ENCODE measurements at regions not wholly inside any gene's neighbourhood (a gene's known extent, or its start where the extent isn't known, plus 50 kb on each side); places are given as distances from the start of the nearest gene placed in this dataset.
"Not testable (repeated sequence)": the region's sequence is repeated elsewhere in the genome, so short reads cannot be mapped to it uniquely, and the experiment has no call there.

DNA sequence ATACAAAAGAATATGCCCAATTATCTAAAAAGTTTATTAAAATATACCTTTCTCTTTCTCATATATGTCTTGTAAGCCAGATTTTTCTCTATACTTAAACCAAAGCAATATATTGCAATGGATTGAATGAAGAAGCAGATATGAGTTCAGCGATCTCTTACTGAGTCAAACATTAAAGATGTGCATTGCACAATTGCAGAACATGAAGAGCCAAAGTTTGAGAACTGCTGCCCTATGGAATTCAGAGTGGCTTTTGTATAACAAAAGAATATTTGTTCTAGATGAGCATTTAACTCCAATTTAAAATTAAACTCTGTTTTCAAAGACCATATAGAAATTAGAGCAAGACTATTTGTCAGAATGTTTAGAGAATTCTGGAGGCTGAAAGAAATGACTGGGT, 519.0 kb upstream of the DAB2 start:
- DNase-seq, result no peak

DNA sequence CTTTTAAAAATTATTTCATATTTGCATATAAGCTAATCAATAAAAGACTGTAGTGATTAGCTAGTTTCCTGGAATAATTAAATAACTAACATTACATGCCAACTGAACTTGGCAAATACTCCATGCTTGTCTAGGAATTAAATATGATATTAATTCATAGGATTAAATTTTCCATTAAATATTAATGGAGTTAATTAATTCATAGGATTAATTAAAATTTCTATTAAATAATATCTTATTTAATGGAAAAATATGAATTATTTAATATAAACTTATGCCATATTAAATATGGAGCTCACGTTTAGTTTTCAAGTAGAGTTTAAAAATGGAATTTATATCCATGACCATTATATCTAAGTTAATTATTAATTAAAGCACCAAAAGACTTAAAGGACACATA, 517.8 kb upstream of the DAB2 start:
- DNase-seq, result no peak

DNA sequence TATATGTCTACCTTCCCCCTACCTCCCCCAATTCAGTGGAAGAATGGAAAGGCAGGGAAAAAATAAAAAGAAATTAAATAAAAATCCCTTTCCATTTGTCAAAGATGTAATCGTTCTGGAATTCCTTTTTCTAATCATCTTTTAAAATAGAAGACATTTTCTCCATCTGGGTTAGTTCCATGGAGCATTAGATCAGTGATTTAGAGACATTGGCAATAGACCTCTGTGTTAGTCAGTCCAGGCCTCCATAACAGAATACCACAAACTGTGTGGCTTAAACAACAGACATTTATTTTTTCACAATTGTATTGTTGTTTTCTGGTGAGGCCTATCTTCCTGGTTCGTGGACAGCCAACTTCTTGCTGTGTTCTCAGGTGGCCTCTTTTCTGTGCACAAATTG, 516.6 kb upstream of the DAB2 start:
- DNase-seq, result no peak

DNA sequence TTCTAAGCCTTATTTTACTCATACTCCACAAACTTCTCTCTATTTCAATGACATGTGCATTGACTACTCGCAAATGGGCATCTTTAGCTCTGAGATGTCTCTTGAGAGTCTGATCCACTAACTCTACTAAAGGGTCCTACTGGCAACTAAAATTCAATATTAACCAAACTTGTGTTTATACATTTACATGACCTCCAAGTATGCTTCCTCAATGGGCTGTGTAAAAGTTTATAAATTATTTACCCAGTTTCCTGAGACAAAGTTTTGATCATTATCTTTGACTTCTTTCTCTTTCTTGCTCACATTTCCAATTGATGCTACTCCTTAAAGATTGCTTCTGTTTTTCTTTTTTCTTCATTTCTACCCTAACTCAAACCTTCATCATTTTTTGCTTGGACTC, 510.1 kb upstream of the DAB2 start:
- no peak for DNase-seq

DNA sequence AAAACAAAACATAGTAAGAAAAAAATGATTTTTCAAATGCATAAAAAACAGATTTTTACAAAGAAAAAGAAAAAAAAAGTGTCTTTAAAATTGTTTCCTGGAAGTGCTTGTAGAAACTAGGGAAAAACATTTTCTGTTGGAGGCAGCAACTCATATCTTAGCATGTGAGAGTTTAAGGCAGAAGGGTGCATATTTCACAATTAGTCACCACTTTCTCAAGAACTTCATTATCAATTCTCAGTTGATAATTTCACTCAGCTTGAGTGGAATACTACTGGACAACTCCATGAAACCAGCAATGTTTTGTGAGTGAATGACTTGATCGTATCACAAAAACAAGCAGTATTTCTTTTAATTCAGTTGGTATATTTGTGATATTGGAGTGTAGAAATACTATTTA, 508.3 kb upstream of the DAB2 start:
- no peak for DNase-seq

DNA sequence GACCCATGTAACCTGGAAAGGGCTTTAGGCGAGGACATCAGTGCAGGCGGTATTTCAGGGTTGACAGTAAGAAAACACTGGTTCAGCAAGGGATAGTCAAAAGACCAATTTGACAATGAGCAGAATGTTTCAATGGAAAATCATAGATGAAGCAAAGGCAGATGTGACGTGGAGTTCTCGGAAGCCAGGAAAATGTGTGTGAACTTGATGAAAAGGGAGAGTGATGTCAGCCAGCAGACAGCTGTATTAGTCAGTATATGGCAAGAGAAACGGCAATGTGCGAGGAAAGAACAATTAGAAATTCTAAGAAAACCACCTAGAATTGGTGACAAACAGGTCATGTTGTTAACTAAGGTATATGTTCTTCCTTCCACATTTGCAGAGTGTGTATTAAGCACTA, 503.9 kb upstream of the DAB2 start:
- no peak for DNase-seq

DNA sequence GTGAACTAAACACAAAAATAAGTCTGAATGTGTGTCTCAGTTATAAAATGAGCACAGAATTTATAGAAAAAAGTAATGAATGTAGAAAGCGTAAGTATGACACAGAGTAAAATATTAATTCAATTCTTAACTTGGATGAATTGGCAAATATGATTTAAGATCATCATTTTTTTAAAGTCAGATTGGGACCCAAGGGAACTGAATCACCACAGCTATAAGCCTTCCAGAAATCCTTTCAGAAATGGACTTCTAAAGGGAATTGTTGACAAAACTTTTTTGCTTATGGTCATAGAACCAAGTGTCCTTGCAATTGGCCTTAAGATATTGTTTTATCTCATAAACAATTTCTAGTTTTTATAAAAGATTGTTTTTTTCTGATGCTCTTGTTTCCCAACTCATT, 495.1 kb upstream of the DAB2 start:
- DNase-seq, result no peak

DNA sequence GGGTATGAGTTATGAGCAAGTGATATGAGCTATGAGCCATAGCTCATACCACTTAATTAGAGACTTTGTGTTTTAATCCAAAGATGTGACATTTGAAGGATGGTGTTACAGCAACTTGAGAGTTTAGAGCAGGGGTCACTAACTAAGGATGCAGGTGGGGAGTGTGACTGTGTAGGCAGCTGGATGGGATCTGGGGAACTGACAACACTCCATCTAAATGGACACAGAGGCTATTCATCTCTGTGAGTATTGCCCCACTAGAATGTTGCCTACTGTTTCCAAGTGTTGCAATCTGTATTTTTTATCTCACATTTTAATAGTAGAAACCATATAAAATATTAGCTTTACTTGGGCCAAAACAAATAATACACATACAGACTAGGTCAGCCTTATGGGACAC, 488.1 kb upstream of the DAB2 start:
- DNase-seq, result no peak

DNA sequence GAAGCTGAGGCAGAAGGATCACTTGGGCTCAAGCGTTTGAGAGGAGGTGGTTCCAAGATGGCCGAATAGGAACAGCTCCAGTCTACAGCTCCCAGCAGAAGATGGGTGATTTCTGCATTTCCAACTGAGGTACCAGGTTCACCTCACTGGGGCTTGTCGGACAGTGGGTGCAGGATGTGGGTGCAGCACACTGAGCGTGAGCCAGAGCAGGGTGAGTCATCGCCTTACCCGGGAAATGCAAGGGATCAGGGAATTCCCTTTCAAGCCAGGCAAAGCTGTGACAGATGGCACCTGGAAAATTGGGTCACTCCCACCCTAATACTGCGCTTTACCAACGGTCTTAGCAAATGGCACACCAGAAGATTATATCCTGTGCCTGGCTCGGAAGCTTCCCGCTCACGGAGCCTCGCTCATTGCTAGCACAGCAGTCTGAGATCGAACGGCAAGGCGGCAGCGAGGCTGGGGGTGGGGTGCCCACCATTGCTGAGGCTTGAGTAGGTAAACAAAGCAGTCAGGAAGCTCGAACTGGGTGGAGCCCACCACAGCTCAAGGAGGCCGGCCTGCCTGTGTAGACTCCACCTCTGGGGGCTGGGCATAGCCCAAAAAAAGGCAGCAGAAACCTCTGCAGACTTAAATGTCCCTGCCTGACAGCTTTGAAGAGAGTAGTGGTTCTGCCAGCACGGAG, 482.6 kb upstream of the DAB2 start:
- DNase-seq, result not testable (repeated sequence)

DNA sequence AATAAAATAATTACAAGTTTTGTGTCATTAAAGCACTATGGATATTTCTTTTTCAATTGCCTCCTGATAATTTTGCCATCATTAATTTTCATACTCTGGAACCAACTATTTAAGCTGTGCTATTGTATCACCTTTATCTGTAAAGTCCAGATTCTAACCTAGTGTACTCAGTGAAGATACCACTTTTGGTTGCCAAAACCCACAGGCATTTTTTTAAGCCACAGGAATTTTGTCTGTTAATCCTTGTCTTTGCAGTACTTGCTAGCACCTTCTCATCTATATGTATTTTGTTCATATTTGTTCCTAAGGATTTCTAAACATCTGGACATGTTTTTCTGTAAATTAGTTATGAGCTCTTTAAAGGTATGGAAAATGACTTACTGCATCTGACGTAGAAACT, 481.4 kb upstream of the DAB2 start:
- DNase-seq, result no peak

DNA sequence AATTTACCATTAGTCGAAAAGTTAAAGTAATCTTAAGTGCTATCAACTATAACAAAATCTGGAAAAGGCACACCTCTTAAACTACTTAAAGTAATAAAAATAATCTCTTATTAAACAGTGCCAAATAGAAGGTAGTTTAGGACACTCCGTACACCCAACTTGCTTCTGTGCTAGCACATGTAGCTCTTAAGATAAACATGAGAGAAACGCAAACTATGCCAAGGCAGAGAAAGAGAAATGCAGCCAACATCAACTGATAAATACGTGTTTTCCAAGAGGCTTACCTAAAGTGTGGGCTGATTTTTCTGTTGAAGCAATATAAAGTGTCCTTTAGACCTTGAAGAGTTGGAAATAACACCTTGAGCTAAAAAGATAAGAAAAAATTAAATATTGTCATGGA, 480.6 kb upstream of the DAB2 start:
- no peak for DNase-seq

DNA sequence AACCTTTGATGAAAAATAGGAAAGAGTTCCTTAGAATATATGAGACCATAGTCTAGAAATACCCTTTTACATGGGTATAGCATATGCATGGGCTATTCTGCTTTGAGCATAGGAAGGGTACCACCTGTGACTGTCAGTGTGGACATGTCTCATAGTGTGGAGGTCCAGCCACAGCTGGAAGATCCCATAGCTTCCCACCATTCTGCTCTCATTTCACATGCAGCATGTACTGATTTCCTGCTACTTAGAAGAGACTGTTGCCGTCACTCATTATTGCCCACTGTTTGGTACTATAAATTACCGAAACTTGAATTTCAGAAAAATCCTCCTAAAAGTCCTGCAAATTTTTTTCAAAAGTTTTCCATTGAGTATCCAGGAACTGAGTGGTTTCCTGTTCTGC, 477.8 kb upstream of the DAB2 start:
- no peak for DNase-seq

DNA sequence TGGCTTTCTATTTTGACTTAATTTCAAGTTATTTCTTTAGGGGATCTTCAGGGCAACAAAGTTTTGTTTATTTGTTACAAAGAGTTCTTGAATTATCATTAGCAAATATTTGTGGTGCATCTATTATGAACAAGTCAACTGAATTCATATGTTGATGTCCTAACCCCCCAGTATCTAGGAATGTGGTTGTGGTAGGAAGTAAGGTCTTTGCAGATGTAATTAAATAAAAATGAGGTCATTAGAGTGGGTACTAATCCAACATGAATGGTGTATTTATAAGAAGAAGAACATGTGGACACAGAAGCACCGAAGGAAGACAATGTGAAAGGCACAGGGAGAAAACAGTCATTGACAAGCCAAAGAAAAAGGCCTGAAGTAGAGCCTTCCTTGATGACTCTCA, 474.0 kb upstream of the DAB2 start:
- DNase-seq, result no peak

DNA sequence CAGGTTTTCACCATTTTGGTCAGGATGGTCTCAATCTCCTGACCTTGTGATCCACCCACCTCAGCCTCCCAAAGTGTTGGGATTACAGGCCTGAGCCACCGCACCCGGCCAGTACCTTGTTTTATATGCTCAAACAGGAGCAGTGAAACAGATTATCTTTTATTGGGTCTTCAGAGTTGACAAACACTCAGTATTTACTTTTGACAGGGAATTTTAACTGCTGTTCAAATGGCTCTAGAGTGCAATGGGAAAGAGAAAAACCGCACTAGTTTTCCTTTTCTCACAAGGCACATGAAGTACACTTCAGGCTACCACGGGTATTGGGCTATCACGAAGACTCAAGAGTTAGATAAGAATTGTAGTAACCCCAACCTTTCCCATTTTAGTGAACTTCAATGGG, 471.9 kb upstream of the DAB2 start:
- DNase-seq, result no peak

DNA sequence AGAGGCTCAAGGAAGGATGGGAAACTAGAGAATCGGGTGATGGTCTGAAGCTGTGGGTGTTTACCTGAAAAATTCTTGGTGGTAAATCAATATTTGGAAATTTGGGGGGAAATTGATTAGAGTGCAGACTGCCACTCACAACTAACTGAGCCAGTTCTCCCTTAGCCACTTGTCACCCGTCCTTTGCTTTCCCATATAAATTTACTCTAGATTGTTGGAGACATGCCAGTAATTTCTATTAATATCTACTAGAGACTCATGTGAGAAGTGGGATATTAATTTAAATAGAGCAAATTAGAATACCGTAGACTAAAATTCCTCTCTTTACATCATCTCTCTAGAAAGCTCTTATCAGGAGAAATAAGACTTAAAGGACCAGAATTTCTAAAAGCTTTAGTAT, 471.3 kb upstream of the DAB2 start:
- no peak for DNase-seq

DNA sequence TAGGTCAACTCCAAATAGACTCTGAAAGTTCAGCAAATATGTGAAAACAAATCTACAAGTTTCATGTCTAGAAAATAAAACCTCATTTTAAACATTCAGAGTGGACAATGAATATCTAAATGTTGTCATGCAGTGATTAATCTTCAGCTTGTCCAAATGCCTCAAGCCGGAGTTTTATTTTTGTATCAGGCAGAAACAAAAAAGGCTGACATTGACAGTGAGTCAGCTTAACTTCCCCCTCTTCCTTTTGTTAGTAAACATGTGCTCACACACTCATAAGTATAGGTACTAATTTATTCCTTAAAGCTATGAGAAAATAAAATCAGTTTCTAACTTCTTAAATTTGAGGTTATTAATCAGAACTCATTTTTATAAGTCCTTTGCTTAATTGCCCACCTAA, 467.9 kb upstream of the DAB2 start:
- no peak for DNase-seq

DNA sequence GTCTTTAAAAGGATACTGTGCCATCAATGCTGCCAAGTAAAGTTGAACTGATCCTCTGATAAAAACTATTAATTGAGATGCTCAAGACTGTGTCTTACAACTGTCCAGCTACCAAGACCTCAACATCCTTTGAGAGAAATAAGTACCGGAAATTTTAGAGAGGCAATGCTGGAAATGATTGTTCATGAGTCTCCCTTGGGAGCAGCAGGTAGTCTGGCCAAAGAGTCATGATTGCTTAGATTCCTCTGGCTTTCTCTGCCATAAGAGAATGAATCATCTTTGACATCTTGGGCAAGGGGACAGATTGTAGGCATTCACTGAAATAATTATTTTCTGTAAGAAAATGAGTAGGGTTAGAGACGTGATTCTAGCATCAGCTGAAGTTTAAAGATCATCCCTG, 466.6 kb upstream of the DAB2 start:
- no peak for DNase-seq

DNA sequence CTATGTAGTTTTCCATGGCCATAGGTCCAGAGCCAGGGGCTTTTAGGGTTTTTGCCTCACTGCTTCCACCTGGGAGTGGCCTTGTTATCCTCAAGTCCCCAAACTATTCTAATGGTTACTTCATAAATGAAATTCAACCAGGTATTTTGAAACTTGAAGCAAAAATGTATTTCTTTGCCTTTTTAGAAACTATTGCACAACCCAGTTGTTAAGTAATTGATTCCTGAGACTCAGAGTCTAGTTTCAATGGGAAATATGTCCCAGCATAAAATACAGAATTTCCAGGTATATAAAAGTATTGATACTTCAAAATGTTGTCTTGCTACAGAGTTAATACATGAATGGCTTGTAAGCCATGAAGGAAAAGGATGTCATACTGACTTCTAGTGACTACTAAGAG, 456.2 kb upstream of the DAB2 start:
- DNase-seq, result no peak

DNA sequence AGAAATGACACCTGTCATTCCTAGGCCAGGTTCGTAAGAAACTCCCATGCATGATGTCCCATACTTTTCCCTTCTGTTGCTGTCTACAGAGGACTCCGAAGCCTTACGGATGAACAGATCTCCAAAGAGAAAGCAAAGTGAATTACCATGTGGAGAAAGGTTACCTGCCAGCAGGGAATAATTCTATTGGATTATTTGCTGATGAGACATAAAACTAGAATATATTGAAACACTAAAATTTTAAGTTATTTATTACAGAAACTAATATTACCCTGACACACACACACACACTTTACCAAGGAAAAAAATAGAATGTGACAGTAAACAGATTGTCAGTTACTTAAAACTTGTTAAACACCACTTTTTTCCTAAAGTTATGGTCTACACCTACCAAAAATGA, 452.7 kb upstream of the DAB2 start:
- no peak for DNase-seq

DNA sequence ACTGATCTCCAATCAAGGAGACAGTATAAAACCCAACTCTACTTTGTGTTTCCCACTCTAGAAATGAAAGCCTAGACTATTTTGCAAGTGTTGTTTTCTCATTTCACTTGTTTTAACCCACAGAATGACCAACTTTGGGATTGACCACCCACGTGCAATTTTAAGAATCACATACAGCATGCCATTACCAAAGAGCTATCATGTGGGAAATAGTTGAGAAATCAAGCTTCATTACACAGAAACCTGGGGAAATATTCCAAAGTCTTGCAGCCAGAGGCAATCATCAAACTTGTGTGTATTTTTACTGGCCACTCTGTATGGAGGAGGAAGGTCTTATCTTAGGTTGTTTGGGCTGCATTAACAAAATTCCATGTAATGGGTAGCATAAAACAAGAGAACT, 451.4 kb upstream of the DAB2 start:
- no peak for DNase-seq

DNA sequence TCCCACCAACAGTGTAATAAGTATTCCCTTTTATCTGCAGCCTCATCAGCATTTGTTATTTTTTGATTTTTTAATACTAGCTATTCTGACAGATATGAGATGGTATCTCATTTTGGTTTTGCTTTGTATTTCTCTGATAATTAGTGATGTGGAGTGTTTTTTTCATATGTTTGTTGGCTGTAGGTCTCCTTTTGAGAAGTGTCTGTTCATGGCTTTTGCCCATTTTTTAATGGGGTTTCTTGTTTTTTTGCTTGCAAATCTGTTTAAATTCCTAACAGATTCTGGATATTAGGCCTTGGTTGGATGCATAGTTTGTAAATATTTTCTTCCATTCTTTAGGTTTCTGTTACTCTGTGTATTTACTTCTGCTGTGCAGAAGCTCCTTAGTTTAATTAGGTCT, 445.4 kb upstream of the DAB2 start:
- DNase-seq, result no peak

DNA sequence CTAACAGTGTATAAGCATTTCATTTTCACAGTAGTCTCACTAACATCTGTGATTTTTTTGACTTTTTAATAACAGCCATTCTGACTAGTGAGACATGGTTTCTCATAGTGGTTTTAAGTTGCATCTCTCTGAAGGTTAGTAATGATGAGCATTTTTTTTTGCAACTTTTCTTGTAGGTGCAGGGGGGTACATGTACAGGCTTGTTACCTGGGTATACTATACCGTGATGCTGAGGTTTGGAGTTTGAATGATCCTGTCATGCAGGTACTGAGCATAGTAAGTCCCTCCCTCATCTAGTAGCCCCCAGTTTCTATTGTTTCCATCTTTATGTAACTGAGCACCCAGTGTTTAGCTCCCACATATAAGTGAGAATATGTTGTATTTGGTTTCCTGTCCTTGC, 444.6 kb upstream of the DAB2 start:
- DNase-seq, result no peak

DNA sequence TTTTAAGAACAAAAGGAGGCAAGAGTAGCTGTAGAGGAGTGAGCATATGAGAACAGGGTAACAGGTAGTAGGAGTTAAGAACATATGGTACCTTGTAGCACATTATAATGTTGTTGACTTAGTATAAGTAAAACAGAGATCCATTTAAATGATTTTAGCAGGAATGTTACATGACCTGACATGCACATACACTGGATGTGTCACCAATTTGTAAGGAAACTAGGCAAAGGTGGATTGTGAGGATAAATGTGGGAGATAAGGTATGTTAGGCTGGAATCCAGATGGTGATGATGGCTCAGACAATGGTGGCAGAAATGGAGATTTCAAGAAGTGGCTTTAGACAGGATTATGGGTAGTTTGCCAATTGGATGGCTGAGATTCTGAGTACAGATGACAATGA, 443.1 kb upstream of the DAB2 start:
- no peak for DNase-seq

DNA sequence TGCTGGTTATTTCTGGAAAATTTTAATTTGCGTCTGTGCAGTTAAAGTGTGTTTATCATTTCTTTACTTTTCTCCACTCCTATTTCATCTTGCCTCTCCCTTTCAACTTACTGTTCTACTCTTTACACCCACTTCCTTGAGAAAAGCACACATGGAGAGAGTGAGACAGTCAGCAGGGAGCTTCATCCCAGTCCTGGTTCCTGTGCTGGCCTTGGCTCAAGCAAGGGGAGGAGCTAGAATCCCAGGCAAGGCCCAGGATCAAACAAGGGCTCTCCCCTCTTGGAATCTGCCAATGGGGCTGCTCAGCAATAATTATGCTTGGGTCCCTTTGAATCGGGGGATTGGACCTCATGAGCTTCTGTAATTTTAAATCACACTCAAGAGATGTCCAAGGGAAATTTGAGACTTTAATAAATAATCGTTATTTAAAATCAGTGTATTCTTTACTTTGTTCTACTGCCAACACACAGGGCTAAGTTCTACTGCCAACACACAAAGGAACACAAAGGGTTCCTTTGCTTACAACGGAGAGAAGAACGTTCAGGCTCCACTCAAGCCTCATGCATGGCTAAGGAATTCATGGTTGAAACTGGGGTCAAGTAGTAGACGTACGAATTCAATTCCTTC, 439.3 kb upstream of the DAB2 start:
- DNase-seq, result no peak

DNA sequence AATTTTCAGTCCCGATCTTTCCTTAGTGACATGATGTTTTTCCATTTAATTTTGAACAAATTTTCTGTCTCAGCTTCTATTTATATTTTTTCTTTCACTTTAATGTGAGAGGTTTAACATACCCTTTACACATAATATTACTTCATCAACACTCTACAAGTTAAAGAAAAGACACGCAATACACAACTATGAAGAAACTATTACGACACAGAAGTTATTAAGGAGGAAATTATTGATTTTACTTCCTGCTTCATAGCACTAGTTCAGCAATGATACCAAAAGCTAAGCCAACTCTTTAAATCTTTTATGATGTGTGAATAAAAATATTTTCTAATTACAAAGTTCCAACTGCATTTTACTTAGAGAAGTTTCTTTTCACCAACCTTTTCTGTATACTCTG, 432.3 kb upstream of the DAB2 start:
- no peak for DNase-seq
